ENCODE measurements at regions not wholly inside any gene's neighbourhood (a gene's known extent, or its start where the extent isn't known, plus 50 kb on each side); places are given as distances from the start of the nearest gene placed in this dataset.
"Not testable (repeated sequence)": the region's sequence is repeated elsewhere in the genome, so short reads cannot be mapped to it uniquely, and the experiment has no call there.

- no peak for DNase-seq
- Histone ChIP-seq H3K4me1 (no peaks in the 10 kb centered on the region), H3K9ac (ENCODE audit: low read depth in 2 of 2, low read length in 2 of 2) (no peak overlapping the region), H3K9me3 (no peaks in the 10 kb centered on the region), H3K27me3 (no peaks in the 10 kb centered on the region), H3K36me3 (no peaks in the 10 kb centered on the region), H3K4me3 (no peak overlapping the region), H3K27ac (no peak overlapping the region)
- intact Hi-C loops (cut with DNase I): no loop called here
- TF ChIP-seq CTCF (IDR thresholded peaks at IDR 0.05): no peak
Observed at GRCh38 chr18:14965553-14965952, 217.6 kb downstream of the ANKRD30B start.

- H3K4me1 ChIP-seq; H3K36me3 ChIP-seq; H3K9me3 ChIP-seq; H3K27ac ChIP-seq; H3K27me3 ChIP-seq; DNase-seq; intact Hi-C loops (cut with DNase I); H3K9ac ChIP-seq (ENCODE audit: low read depth in 2 of 2, low read length in 2 of 2); H3K4me3 ChIP-seq: not testable (repeated sequence)
Observed at GRCh38 chr18:14967246-14967645, 219.3 kb downstream of the ANKRD30B start.

GRCh38 chr18:14969500-14969899, 221.5 kb downstream of the ANKRD30B start:
- no peaks in the 10 kb centered on the region for H3K27me3 ChIP-seq
- no peak overlapping the region for H3K9ac ChIP-seq (ENCODE audit: low read depth in 2 of 2, low read length in 2 of 2)
- intact Hi-C loops (cut with DNase I): no loop called here
- no peaks in the 10 kb centered on the region for H3K4me1 ChIP-seq
- no peak overlapping the region for H3K4me3 ChIP-seq
- H3K36me3 ChIP-seq: no peaks in the 10 kb centered on the region
- no peak for DNase-seq
- TF ChIP-seq CTCF (IDR thresholded peaks at IDR 0.05): no peak
- H3K27ac ChIP-seq: no peak overlapping the region
- H3K9me3 ChIP-seq: no peaks in the 10 kb centered on the region

- intact Hi-C loops (cut with DNase I): no loop called here
- TF ChIP-seq CTCF (IDR thresholded peaks at IDR 0.05): no peak
- no peak overlapping the region for H3K4me3 ChIP-seq
- H3K4me1 ChIP-seq: no peaks in the 10 kb centered on the region
- DNase-seq: no peak
- no peak overlapping the region for H3K9ac ChIP-seq (ENCODE audit: low read depth in 2 of 2, low read length in 2 of 2)
- no peaks in the 10 kb centered on the region for H3K36me3 ChIP-seq
- no peaks in the 10 kb centered on the region for H3K9me3 ChIP-seq
- no peaks in the 10 kb centered on the region for H3K27me3 ChIP-seq
- no peak overlapping the region for H3K27ac ChIP-seq
Observed at GRCh38 chr18:14970027-14970426, 222.1 kb downstream of the ANKRD30B start.

- no peak for TF ChIP-seq CTCF (IDR thresholded peaks at IDR 0.05)
- no peak for DNase-seq
- Histone ChIP-seq H3K36me3 (no peaks in the 10 kb centered on the region), H3K9me3 (no peaks in the 10 kb centered on the region), H3K27ac (no peak overlapping the region), H3K27me3 (no peaks in the 10 kb centered on the region), H3K9ac (ENCODE audit: low read depth in 2 of 2, low read length in 2 of 2) (no peak overlapping the region), H3K4me3 (no peak overlapping the region), H3K4me1 (no peaks in the 10 kb centered on the region)
- intact Hi-C loops (cut with DNase I): no loop called here
Observed at GRCh38 chr18:14971461-14972185, 223.7 kb downstream of the ANKRD30B start.

GRCh38 chr18:14973421-14973820, 225.4 kb downstream of the ANKRD30B start:
- intact Hi-C loops (cut with DNase I): not testable (repeated sequence)

More at GRCh38 chr18:14973421-14973820, 225.4 kb downstream of the ANKRD30B start:
- H3K27me3 ChIP-seq; H3K9ac ChIP-seq (ENCODE audit: low read depth in 2 of 2, low read length in 2 of 2); H3K36me3 ChIP-seq; H3K27ac ChIP-seq; H3K9me3 ChIP-seq; H3K4me1 ChIP-seq; DNase-seq; H3K4me3 ChIP-seq: not testable (repeated sequence)

Data from colonic mucosa (tissue), 4 donors.